Stimulated activated CD4-positive, alpha-beta T cell treated with anti-CD3 and anti-CD28 coated beads, TNF-alpha, amount 100 ng/mL, for 48 hours (primary cell): ENCODE measurements at regions not wholly inside any gene's neighbourhood (a gene's known extent, or its start where the extent isn't known, plus 50 kb on each side); places are given as distances from the start of the nearest gene placed in this dataset.

Experiments used
- DNase-seq, 3 donors: peaks; one replicate each; pipeline ENCODE4 v3.0.0-alpha.2; 2020; ENCODE audit warnings: low read depth in 3 of 3

DNA sequence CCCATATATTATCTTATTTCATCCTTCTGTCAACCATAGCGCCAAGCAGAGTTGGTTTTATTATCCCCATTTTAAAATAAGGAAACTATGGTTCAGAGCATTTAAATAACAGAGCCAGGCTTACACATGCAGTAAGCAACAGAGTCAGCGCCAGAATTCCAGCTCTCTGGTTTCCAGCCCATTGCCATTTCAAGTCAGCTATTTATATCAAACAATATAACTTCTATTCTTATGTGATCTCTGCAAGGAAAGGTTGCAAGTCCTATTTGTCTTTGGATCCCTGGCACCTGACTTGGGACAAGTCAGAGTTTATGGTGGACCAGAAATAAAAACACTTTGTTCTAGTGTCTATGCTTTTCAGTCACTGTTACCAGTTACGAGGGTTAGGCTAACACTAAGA, 174.1 kb upstream of the EEA1 start:
- no peak for DNase-seq

DNA sequence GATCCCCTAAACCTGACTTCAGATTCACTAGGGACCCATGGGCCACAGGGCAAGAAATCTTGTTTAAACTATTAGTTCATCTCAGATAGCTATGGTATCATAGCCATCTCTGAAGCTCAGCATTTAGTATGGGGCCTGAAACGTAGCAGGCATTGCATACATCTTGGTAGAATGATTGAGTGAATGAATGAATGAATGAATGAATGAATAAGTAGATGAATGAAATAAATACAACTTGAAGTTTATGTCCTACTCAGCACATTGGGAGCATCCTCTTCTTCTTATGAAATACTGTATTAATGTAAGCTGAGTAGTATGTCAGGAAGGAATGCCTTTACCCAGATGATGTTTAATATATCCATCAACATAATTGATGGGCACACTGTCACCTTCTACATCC, 175.4 kb upstream of the EEA1 start:
- DNase-seq: no peak

DNA sequence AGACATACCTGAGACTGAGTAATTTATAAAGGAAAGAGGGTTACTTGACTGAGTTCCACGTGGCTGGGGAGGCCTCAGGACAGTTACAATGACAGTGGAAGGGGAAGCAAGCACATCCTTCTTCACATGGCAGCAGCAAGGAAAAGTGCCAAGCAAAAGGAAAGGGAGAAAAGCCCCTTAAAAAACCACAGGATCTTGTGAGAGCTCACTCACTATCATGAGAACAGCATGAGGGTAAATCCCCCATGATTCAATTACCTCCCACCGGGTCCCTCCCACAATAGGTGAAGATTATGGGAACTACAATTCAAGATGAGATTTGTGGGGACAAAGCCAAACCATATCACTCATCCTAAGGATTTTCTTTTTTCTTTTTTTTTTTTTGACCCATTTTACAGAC, 177.8 kb upstream of the EEA1 start:
- no peak for DNase-seq

DNA sequence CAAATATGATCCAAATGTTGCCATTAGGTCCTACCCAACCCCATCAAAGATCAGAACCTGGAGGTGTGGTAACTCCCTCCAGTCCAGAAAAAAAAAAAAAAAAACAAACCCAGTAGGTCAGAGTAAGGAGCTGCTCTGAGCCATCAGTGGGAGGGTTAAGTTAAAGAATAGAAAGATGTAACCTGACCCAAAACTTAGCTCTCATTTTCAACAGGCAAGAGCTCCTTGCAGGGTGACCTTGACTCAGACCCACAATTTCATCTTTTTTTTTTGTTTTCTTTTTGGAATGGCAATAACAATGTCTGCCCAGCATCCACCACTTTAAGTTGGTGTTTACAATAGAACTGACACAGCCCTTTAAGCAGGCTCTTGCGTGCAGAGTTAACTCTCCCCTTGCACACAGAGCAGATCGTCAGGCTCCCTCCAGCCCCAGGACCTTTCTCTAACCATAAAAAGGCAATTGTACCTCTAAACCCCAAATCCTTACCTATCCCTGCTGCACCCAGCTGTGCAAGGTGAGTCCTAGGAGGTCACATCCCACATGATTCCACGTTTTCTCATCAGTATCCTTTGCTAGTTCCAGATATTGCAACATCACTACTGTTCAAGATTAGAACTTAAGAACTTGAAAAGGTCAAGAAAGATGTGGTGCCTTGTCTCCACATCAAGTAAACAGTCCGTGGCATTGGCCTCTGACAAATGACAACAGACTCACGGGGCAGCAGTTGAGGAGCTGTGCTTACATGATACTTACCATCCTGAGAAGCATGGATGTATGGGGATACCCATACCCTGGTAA, 178.6 kb upstream of the EEA1 start:
- DNase-seq: no peak

DNA sequence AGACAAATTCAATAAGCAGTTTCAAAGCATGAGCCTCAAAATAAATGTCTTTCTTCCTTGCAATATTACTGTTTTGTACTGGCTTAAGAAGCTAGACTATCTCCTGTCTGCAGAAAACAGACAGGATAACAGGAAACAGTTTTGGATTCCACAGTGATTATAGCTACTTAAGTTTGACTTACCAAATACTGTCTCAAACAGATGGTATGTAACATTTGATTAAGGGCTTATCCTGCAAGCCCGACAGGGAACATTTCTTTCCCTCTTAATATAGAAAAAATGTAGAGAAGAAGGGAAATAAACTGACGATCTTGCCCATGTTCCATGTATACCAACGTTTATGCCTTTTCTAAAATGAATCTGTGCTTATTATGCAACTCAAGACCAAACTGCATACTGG, 179.9 kb upstream of the EEA1 start:
- no peak for DNase-seq

DNA sequence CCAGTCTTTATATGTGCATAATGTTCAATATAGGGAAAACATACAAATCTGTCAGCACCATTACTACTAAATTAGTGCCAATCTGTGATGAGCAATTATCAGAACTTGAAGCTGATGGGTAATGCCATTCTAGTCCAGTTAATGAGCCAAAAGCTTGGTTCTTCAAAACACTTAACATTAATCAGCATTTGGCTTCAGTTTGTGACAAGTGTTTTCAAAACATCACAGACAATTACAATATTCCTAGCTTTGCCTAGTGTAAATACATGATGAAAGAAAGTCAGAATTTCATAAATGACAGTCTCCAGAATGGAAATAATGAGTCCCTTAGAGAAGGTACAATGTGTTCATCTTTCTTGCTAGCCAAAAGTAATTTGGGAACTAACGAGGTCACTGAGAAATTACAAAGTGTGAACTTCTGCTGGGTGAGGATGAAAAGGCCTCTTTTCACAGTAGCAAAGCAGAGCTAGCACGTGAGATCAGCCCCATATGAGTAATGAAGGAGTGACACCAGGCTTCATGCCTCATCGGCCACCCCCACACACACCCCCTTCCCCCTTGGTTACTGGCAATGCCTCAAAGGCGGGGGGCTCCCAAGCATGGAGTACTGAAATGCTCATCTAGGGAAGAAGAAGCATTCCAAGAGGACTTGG, 180.6 kb upstream of the EEA1 start:
- peak; percentile 8 to 46 (median 26) for DNase-seq

DNA sequence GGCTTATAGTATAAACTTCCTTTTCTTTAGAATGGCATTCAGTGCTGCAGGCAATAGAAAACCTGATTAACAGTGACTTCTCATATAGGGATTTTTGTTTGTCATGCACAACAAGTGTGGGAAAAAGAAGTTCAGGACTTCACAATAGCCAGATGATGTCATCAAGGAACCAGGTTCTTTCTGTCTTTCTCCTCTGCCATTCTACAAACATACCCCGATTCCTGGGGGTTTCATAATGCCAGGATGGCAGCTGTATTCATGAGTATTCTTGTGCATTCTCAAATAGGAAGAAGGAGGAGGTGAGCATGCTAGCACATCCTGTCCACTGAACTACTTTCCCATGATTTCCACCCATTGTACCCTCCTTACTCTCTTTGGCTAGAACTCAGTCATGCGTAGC, 182.7 kb upstream of the EEA1 start:
- DNase-seq: no peak

DNA sequence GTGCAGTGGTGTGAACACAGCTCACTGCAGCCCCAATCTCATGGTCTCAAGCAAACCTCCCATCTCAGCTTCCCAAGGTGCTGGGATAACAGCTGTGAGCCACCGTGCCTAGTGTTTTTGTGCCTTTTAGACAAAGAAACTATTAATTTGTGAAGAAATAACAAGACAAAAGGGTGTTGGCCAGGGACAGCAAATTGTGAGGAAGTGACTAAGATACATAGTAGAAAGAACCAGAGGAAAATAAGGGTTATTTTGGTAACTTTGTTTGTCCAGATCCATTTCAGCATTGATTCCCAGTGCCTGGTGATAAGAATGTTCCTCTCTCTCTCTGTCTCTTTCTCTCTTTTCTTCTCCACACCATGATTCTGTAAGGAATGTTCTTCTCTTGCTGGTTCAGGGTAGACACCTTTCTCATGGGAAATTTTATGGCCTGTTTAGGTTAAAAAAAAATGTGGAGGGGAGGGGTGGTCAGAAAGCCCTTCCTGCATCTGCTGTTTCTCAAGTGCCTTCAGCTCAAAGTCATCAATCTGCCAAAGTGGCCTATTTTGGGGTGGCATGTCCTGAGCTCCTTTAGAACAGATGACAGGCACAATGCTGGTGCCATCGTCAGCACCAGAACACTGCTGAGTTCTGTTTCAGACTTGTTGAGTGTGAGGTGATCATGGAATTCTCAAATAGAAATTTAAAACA, 184.4 kb upstream of the EEA1 start:
- DNase-seq: no peak

DNA sequence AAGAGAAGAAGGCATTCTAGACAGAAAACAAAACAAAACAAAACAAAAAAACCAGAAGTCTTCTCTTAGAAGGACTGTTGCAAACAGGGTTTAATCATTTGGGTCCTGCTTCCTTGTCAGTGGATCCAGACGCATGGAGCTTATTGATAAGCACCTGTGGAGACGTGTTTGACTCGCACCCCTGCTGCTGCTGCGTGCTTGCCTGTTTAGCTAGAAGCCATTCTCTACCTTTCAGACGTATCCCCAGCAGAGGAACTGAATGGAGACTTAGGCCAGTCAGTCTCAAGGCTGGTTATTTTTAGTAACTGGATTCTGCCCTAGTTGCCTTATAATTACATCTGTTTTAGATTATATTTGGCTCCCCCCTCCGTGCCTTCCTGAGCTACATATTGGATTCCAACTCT, 186.1 kb upstream of the EEA1 start:
- no peak for DNase-seq

DNA sequence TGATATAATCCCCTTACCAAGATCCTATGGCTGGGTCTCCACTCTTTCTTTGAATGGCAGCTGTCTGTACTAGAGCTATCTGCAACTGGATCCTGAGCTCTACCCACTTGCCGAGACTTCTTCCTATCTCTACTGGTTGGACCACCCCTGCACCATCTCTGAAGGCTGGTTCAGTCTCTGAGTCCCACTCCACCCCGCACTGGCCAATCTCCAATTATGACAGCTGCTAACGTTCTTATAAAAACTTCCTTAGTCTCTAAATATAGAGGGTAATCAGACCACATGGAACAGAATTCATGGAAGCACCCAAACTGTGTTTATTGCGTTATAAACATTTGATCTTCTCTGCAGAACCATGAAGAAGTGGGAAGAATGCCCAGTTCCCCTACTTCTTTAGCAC, 186.6 kb upstream of the EEA1 start:
- DNase-seq: no peak

DNA sequence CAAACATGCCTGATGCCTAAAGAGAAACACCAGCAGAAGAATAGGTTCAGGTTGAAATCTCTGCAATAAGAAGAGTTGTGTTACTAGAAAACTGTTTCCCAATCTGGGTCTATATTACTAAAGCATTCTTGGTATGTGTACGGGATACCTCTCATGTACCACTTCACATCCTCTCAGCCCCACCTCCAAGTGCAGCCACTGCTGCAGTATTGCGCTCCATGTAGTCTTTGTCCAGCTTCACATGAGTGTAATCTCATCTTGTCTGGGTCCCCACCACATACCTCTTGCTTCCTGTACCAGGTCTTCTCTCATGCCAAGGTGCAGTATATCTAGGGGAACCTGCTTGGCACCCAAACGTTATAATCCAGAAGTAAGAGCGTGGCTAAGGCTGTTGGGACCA, 187.5 kb upstream of the EEA1 start:
- DNase-seq: no peak

DNA sequence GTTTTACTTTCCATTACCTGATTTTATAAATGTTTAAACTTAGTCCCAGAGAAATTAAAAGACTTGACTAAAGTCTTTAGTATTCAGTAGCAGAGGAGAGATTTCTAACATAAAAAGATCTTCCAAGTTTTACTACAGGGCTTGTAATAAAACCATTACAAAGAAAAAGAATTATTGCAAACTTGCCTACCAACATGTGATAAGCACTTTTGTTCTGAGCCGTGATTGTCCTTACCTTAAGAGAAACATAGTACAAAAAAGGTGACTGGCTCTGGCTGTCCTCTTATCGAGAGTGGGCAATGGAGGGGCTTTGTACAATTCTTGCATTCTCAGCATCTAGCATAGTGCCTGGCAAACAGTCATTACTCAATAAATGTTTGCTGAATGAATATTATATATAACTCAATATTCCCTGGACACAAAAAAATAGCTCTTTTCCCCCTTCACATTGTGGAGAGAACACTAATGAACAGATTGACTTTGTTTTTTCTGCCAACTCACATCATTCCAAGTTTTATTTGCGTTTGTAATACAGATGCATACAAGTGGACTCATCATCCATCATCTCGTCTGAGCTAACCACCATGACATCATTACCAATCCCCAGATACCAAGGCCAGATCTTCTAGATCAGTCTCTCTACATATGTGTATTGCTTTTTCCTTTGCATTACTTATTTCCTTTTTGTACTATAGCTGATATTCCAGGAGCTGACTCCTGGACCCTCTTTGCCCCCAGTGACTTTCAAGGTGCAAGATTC, 192.8 kb upstream of the EEA1 start:
- no peak for DNase-seq

DNA sequence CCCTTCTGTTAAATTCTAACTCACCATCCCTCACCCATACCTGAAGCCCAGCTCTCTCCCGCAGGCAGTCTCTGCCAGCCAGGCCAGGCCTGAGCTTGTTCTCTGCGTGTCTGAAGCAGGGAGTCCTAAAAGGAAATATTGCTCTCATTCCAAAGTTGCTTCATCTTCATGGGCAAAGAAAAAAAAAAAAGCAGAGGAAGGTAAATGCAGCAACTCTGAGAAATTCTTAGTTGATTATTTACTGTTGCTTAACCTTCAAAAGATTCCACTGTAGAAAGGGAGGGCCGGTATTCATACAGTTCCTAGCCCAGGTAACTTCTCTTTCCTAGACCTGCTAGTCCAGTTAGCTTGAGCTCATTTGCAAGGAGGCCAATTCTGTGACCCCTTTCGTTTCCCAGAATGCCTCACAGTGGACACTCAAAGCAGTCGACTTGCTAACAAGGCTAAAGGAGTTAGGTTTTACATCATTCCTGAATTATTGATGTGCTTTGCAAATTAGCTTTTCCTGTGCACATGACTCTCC, 193.5 kb upstream of the EEA1 start:
- no peak for DNase-seq

DNA sequence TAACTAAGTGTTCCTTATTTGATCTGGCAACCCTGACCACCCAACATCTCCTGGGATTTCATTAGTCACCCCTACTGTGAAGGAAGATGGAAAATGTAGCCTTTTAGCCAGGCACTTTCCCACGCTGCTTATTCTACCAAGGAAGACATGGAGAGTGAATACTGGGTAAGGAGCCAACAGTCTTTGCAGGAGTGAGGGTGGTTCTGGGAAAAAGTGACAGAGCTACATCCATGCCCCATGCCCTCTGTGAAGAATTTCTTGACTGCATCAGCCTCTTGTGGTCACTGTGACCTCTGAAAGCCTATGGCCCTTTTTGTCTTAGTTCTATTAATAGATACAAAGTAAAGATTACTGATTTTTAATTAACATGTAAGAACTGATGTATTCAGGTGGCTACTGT, 196.0 kb upstream of the EEA1 start:
- DNase-seq: no peak

DNA sequence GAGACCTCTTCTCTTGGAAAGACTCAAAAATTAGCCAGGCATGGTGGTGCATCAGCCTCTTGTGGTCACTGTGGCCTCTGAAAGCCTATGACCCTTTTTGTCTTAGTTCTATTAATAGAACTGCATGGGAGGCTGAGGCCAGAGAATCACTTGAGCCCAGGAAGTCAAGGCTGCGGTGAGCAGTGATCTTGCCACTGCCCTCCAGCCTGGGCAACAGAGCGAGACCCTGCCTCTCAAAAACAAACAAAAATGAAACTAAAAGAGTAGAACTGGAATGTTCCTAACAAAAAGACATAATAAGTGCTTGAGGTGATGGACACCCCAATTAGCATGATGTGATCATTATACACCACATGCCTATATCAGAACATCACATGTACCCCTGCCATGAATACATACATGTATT, 197.0 kb upstream of the EEA1 start:
- no peak for DNase-seq

DNA sequence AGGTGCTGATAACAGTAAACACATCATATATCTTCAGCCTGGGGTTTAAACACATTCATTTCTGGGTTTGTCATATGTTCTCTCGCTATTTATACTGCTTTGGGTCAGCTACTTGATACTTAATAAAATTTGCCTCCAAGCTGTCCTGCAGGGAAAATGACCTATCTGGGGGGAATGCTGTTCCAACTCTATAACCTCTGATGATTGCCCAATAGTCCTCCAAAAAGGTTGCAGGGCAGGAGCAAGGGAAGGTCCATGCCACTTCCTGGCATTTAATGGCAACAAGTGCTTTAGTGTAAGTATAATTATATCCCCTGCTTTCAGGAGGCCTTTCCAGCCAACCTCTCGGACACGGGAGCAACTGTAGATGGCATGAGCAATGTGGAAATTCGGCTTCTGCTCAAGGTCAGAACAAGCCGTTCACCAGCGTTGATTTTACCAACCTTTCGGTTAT, 198.0 kb upstream of the EEA1 start:
- no peak for DNase-seq

DNA sequence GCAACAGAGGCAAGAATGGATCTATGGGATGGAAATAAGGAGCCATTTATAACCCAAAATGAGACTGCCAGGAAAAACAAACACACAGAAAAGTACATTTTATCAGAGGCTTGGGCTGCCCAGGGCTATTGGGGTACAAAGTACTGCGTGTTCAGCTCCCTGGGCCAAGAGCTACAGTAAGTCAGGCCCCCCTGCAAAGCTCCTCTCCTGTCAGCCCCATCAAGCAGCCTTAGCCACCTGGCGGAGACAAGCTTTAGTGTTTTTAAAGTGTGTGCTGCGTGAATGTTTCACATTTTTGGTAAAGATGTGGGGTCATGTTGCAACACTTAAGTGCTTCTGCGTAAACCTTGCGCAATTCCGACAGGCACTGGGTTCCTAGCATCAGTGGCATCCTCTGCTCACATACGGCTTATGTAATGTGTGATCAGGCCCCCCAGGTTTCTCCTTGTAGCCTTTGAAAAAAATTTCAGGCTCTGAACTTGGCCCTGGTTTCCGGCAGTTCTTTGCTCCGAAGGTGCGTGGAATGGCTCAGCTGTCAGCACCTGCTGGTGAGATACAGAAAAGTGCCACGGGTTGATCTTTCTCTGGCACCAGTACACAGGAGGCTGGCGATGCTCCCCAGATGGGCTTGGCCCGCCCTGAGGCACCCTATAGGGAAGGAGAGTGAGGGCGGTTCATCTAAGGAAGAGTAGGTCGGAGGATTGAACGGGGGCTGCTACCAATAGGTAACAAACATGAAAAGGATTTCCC, 198.7 kb upstream of the EEA1 start:
- no peak for DNase-seq

DNA sequence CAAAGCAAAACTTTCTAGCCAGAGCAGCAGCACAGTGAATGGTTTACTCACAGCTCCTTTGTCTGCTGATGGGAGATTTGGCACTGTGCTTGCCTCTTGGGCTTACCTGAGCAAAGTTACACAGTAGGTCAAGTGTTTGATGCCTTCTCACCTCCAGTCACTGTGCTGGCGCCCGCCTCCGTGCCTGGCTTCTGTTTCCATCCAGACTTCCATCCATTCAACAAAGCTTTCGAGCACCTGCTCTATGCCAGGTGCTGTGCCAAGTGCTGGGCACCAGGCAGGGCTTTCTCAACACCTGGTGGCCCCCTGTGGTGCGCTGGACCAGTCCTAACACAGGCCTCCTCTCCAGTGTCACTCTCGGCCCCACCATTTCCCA, 199.2 kb upstream of the EEA1 start:
- no peak for DNase-seq

DNA sequence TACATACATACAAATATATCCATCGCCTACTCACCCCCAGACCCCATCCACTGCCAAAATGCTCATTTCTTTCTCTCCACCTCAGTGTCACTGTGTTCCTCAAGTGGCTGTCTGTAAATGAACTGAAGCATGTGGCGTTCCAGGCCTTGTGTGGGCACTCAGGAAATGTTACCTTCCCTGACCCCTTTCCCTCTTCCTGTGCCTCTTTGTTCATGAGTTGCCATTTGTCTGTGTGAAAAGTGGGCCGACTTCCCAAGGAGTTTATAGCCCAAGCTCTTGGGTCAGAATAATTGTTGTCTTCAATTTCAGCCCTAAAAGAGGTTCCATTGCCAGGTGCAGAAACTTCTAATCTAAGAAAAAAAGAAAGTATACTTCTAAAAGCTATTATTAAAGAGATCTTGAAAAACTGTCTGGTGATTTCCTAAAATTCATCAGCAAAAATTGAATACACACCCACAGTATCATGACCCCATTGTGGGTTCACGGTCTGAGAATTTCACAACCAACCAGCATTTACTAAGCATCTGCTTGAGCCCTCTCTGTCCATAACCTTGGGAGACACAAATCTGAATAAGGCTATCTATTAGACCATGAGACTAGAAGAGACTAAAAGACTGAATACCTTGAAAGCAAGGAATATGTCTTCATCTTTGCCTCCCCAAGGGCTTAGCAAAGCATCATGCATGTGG, 201.4 kb upstream of the EEA1 start:
- no peak for DNase-seq

DNA sequence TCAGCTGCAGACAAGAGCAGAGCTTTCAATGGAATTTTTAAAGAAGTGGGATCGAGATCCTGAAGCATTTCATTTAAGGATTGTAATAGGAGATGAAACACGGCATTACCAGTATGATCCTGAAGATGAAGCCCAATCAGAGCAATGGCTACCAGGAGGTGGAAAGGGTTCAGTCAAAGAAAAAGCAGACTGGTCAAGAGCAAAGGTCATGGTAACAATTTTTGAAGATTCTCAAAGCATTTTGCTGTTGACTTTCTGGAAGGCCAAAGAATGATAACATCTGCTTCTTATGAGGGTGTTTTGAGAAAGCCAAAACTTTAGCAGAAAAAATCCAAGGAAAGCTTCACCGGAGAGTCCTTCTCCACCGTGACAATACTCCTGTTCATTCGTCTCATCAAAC, 204.3 kb upstream of the EEA1 start:
- DNase-seq: no peak
